ENCODE measurements at regions not wholly inside any gene's neighbourhood (a gene's known extent, or its start where the extent isn't known, plus 50 kb on each side); places are given as distances from the start of the nearest gene placed in this dataset.
"Not testable (repeated sequence)": the region's sequence is repeated elsewhere in the genome, so short reads cannot be mapped to it uniquely, and the experiment has no call there.

GRCh38 chr3:82495655-82496054, 734.2 kb upstream of the GBE1 start:
- DNase-seq = no peak

DNA sequence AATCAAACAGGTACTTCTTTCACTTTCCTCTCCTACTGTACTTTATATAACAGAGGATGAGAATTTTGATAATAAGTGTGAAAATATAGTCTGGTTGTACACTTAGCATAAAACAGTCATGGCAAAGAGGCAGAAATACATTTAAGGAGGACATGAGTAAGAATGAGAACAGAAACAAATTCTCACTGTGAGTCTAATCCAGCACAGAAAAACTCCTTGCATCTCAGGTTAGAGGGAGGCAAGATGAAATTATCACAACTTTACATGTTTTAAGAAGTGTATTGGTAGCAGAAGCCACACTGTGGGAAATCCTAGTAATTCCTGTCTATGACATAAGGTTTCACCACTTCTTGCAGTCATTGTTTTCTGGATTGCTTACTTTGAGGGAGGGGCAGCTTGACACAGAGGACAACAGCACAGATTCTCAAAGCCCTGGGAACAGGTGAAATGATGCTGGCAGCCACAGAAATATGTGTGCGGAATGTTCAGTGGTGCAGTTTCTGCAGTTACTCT, 733.6 kb upstream of the GBE1 start:
- no peak for DNase-seq

DNA sequence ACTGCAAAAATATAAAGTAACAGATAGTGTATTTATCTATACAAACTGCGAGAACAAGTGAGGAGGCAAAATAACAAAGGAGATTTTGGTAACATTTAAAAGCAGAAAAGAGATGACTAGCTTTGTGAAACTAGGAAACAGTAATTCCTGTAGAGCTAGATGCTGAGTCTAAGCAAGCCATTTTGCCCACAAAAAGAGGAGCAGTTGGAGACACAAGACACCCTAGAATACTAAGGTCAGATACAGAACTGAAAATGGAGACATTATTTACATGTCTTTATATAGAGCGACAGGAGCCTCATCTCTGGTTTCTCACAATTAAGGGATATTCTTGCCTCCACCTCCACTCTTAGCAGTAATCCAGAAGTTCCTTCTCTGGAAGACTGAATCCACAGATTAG, 732.4 kb upstream of the GBE1 start:
- DNase-seq = no peak

- no peak for DNase-seq
These were observed 713.9 kb upstream of the GBE1 start for GRCh38 chr3:82475306-82475705.

GRCh38 chr3:82474711-82475110, 713.3 kb upstream of the GBE1 start:
- no peak for DNase-seq

DNA sequence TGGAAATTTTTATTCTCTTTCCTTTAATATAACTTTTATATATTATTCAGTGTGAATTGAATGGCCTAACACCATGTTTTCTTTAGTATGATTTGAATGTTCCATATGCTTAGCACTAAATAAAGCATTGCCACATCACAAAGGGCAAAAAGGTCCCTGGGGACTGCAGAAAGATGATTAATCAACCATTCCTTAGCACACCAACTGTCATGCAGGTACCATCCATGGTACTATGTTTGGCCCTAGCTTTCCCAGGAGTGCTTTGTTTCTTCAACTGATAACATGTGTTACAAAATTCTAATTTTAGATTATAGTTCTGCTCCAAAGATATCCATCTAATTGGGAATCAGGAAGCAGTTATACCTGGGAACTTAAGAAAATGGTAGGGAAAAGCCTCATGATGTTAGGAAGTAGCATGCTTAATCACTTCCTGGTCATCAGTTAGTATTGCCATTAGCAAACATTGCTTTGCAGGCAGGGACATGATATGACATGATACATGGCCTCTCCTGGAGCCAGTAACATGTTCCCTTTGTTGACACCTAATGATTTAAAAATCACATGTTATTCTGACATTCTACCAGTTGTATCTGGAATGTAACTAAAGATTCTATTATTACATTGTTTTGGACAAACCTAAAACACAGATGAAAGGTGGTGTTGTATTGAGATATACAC, 712.6 kb upstream of the GBE1 start:
- no peak for DNase-seq

GRCh38 chr3:82467051-82467450, 705.6 kb upstream of the GBE1 start:
- DNase-seq = no peak

GRCh38 chr3:82462977-82463376, 701.5 kb upstream of the GBE1 start:
- no peak for DNase-seq

GRCh38 chr3:82461049-82461889, 699.8 kb upstream of the GBE1 start:
- no peak for DNase-seq

DNA sequence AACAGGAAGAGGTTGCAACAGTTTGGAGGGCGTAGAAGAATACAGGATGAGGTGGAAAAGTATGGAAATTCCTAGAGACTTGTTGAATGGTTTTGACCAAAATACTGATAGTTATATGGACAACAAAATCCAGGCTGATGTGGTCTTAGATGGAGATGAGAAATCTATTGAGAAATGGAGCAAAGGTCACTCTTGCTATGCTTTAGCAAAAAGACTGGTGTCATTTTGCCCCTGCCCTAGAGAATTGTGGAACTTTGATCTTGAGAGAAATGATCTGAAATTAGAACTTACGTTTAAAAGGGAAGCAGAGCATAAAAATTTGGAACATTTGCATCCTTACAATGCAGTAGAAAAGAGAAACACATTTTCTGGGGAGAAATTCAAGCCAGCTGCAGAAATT, 686.9 kb upstream of the GBE1 start:
- no peak for DNase-seq

GRCh38 chr3:82428821-82429220, 667.4 kb upstream of the GBE1 start:
- not testable (repeated sequence) for DNase-seq

DNA sequence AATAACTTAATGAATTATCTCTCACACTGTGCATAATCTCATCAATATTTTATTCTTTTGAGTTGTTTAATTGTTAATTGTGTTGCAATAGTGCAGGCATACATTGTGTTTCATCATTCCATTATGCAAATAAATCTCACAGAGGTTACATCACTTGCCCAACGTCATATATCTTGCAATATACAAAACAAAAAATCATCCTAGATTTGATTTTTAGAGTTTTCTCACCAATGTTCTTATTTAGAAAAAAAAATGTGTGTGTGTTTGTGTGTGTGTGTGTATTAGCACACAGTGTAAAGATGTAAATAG, 662.5 kb upstream of the GBE1 start:
- no peak for DNase-seq

DNA sequence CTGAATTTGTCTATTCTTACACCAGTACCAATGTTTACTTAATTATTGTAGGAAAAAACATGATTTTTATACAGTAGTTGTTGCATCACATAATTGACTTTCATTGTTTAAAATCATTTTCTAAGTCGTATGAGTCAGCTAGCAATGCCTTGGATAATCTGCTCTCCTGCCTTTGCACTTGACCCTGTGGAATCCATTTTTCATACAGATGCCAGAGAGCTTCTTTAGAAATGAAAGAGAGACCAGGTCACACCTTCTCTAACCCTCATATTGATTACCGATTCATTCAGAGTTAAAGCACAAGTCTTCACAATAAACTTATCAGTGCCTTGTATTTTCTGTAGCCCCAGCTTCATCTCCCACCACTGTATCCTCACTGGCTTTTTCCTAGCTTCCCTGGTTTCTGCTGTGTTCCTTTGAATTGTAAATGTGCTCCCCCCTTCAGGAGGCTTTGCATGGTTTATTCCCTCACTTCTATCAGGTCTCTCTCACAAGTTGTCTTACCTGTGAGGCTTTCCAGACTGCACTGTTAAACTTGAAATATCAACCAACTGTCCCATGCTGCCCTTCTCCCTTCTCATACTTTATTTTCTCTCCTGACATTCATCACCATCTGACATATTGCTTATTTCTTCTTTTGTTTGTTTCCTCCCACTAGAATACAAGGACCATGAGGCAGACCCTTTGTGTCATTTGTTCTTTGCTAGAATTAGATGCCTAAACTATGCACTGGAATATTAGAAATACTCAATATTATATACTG, 662.0 kb upstream of the GBE1 start:
- no peak for DNase-seq

- DNase-seq = no peak
These were observed 655.4 kb upstream of the GBE1 start for GRCh38 chr3:82416830-82417229.

- DNase-seq = no peak
These were observed 654.9 kb upstream of the GBE1 start for GRCh38 chr3:82416349-82416748.

DNA sequence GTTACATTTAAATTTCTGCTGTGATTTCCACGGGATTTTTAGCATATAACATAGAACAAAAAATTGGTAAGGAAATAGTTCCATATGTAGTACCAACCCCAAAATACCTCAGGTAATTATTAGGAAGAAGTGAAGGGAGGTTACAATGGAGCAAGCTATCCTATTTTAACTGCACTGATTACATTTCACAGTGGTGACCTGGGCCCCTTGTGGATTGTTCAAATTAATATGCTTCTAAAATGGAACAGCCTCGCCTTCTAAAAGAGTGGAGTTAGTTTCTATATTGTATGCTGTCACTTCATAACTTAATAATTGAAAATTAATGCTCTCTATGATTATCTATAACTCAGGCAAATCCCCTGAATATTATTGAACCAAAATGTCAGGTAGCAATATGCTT, 651.7 kb upstream of the GBE1 start:
- no peak for DNase-seq

- no peak for DNase-seq
These were observed 648.9 kb upstream of the GBE1 start for GRCh38 chr3:82410366-82410765.

GRCh38 chr3:82409842-82410241, 648.4 kb upstream of the GBE1 start:
- DNase-seq = no peak

DNA sequence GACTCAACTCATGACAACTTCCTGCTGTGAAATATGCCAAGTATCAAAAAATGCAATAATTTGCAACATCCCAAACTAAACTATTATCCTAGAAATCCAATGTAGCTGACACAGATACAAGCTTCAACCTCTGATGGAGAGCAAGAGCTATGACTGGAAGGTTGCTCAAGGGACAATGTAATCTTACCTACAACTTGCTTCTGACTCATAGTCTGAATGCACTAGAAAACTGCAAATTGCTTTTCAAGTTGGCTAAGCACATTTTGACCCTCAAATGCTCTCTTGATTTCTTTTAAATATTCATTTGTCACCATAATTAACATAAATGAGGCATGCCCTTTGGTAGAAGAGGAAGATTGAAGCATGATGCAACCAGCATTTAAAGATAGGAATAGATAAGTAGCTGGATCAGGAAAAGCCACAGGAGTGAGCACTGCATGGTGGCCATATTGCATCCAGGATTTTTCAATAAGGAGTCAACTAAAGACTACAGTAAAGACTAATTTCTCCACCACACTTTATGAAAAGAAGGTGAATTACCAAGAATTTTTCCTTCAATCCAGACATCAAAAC, 630.8 kb upstream of the GBE1 start:
- no peak for DNase-seq

GRCh38 chr3:82390868-82391267, 629.4 kb upstream of the GBE1 start:
- DNase-seq = no peak

- no peak for DNase-seq
These were observed 625.2 kb upstream of the GBE1 start for GRCh38 chr3:82386647-82387046.

GRCh38 chr3:82384181-82384580, 622.7 kb upstream of the GBE1 start:
- DNase-seq = no peak

DNA sequence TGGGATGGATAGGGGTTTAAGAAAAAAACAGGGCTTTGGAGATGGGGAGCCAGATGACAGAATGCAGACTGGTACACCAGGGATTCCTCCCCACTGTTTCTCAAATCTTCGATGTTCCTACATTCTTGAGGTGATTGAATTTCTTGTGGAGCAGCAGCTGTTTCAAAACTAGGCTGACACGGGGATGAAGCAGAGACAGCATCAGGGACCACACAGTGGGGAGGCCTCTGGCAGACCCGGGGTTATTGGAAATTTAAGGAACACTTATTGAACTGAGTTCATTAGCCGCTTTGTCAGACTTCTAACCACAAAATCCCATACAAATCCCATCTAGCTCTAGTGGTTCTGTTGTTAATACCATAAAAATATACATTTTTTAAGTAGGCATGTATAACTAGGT, 621.4 kb upstream of the GBE1 start:
- no peak for DNase-seq

Data from inflammatory macrophage treated with lipopolysaccharide for 4 hours (primary cell).